Left lobe of liver (tissue), 2 donors: ENCODE measurements at regions not wholly inside any gene's neighbourhood (a gene's known extent, or its start where the extent isn't known, plus 50 kb on each side); places are given as distances from the start of the nearest gene placed in this dataset.

Source experiments
- ATAC-seq: fragments of 200-7000 bp; cut with Tn5 transposase; one replicate; pipeline ENCODE4 v1.9.1; 2020; ENCODE audit warnings: mild to moderate bottlenecking, moderate library complexity
- DNase-seq: peaks from one replicate; pipeline ENCODE4 v3.0.0-alpha.2; 2020; ENCODE audit warnings: low spot score
- donor health status: DM: no; HTN: no; CAD: no; lungs with moderate emphysema.
- donor health status: DM: no; HTN: yes; CAD: no.

- DNase-seq = no peak
- no peak for ATAC-seq
Observed at GRCh38 chr13:74329962-74330361, 195.8 kb upstream of the KLF12 start.

GRCh38 chr13:74325106-74325505 is 190.9 kb upstream of the KLF12 start:
- DNase-seq = no peak
- peak; percentile 67 for ATAC-seq

GRCh38 chr13:74324338-74324737 is 190.1 kb upstream of the KLF12 start:
- ATAC-seq = no peak
- no peak for DNase-seq

- no peak for DNase-seq
- ATAC-seq = no peak
Observed at GRCh38 chr13:74322562-74322961, 188.4 kb upstream of the KLF12 start.

- ATAC-seq = no peak
- DNase-seq = no peak
Observed at GRCh38 chr13:74320282-74320681, 186.1 kb upstream of the KLF12 start.

GRCh38 chr13:74316547-74316946 is 182.3 kb upstream of the KLF12 start:
- DNase-seq = no peak

GRCh38 chr13:74306496-74306895 is 172.3 kb upstream of the KLF12 start:
- DNase-seq = no peak
- ATAC-seq = no peak

More at GRCh38 chr13:74316547-74316946, 182.3 kb upstream of the KLF12 start:
- ATAC-seq = no peak

GRCh38 chr13:74305876-74306275 is 171.7 kb upstream of the KLF12 start:
- DNase-seq (no peak), ATAC-seq (no peak)

- ATAC-seq = no peak
- no peak for DNase-seq
Observed at GRCh38 chr13:74301258-74301935, 167.2 kb upstream of the KLF12 start.

- no peak for ATAC-seq
- DNase-seq = no peak
Observed at GRCh38 chr13:74300162-74300561, 166.0 kb upstream of the KLF12 start.

- peak; percentile 36 for ATAC-seq
Observed at GRCh38 chr13:74299721-74300120, 165.5 kb upstream of the KLF12 start.

GRCh38 chr13:74298923-74299322 is 164.7 kb upstream of the KLF12 start:
- ATAC-seq (no peak), DNase-seq (no peak)

More at GRCh38 chr13:74299721-74300120, 165.5 kb upstream of the KLF12 start:
- no peak for DNase-seq

- ATAC-seq = peak; percentile 56
Observed at GRCh38 chr13:74289861-74290773, 155.9 kb upstream of the KLF12 start.

GRCh38 chr13:74289107-74289506 is 154.9 kb upstream of the KLF12 start:
- no peak for DNase-seq

More at GRCh38 chr13:74289861-74290773, 155.9 kb upstream of the KLF12 start:
- DNase-seq = peak; percentile 46

GRCh38 chr13:74288361-74288911 is 154.2 kb upstream of the KLF12 start:
- DNase-seq (peak; percentile 61), ATAC-seq (peak; percentile 45)

More at GRCh38 chr13:74289107-74289506, 154.9 kb upstream of the KLF12 start:
- no peak for ATAC-seq

GRCh38 chr13:74287724-74288169 is 153.5 kb upstream of the KLF12 start:
- DNase-seq (peak; percentile 97), ATAC-seq (peak; percentile 77)

- DNase-seq = no peak
- ATAC-seq = no peak
Observed at GRCh38 chr13:74280795-74281490, 146.7 kb upstream of the KLF12 start.

- DNase-seq (no peak), ATAC-seq (no peak)
Observed at GRCh38 chr13:74280093-74280794, 146.0 kb upstream of the KLF12 start.

- DNase-seq (no peak), ATAC-seq (no peak)
Observed at GRCh38 chr13:74278901-74279300, 144.7 kb upstream of the KLF12 start.

- ATAC-seq (no peak), DNase-seq (no peak)
Observed at GRCh38 chr13:74274916-74275315, 140.7 kb upstream of the KLF12 start.
